Astrocyte of the cerebellum (primary cell): ENCODE measurements at regions not wholly inside any gene's neighbourhood (a gene's known extent, or its start where the extent isn't known, plus 50 kb on each side); places are given as distances from the start of the nearest gene placed in this dataset.

Experiments
- DNase-seq: peaks from one replicate; pipeline ENCODE4 v3.0.0-alpha.2; 2011; ENCODE audit warnings: low read depth
- H3K4me3 ChIP-seq: 2 replicates; pipeline ENCODE4 v1.5.1; 2011; ENCODE audit warnings: mild to moderate bottlenecking, low read depth, low read length, moderate library complexity
- CTCF ChIP-seq: IDR thresholded peaks from 2 replicates; pipeline ENCODE4 v1.5.1; 2012; ENCODE audit warnings: low read length, low read depth, moderate library complexity, mild to moderate bottlenecking; ENCODE audit errors: missing control alignments
- in situ Hi-C: cut with HindIII; loops from 2 replicates; pipeline ENCODE4 v1.10.0; 2017; ENCODE audit warnings: low sequenced_read_pairs

- in situ Hi-C loops, result no loop called here
- TF ChIP-seq CTCF, result no peak
- no peak for DNase-seq
- no peak overlapping the region for H3K4me3 ChIP-seq
These were observed 424.0 kb upstream of the IRX4 start for GRCh38 chr5:2306711-2307110.

DNA sequence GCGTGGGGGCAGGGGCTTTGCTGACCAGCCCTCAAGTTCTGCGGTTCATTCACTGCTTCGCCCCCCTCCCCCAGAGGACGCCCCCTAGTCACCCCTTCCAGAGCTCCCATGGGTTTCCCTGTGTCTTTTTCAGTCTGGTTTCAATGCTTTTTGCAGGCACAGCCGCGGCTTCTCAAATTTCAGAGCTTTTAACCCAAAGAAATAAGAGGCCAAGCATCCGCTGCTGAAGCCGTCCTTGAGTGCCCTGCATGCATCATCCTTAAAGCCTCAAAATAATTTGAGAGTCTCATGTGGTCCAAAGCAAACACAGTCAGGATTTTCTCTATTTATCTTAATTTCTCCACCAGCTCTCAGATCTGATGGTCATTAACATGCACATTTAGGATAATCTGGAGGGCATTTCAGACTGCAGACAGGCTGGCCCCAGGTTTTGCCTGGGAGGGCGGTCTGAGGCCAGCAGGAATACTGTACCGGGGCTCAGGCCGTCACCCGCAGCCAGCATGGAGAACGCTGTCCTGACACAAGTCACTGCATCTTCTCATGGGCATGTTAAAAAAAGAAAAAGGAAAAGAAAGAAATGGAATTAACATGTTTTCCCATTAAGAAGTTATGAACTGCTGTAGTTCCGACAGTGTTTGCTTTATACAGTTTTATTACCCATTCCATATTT lies 420.8 kb upstream of the IRX4 start:
- in situ Hi-C loops, result no loop called here
- H3K4me3 ChIP-seq, result no peak overlapping the region
- DNase-seq, result no peak
- TF ChIP-seq CTCF, result no peak

GRCh38 chr5:2302169-2302568 lies 419.4 kb upstream of the IRX4 start:
- H3K4me3 ChIP-seq, result no peak overlapping the region
- TF ChIP-seq CTCF, result no peak
- no peak for DNase-seq
- in situ Hi-C loops, result no loop called here

- TF ChIP-seq CTCF, result no peak
- in situ Hi-C loops, result no loop called here
- H3K4me3 ChIP-seq, result no peak overlapping the region
- DNase-seq, result no peak
These were observed 418.3 kb upstream of the IRX4 start for GRCh38 chr5:2300861-2301574.

DNA sequence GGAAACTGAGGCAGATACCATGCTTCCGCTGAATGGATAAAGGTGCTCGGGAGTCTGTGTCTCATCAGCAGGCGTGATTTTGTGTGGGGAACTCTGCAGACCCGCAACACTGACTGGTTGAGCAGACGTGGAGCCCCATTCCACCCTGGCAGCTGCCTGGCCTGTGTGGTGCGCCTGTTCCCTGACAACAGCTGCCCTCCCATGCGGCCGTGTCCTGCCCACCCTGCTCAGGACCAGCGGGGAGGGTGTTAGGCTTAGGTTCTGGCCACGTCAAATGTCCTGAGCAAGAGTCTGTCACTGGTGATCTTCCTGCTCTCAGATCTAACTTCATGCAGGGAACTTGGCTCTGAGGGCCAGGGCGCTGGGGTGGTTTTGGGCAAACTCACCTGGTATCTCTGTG lies 417.7 kb upstream of the IRX4 start:
- no peak for TF ChIP-seq CTCF
- in situ Hi-C loops, result no loop called here
- no peak overlapping the region for H3K4me3 ChIP-seq
- DNase-seq, result no peak

DNA sequence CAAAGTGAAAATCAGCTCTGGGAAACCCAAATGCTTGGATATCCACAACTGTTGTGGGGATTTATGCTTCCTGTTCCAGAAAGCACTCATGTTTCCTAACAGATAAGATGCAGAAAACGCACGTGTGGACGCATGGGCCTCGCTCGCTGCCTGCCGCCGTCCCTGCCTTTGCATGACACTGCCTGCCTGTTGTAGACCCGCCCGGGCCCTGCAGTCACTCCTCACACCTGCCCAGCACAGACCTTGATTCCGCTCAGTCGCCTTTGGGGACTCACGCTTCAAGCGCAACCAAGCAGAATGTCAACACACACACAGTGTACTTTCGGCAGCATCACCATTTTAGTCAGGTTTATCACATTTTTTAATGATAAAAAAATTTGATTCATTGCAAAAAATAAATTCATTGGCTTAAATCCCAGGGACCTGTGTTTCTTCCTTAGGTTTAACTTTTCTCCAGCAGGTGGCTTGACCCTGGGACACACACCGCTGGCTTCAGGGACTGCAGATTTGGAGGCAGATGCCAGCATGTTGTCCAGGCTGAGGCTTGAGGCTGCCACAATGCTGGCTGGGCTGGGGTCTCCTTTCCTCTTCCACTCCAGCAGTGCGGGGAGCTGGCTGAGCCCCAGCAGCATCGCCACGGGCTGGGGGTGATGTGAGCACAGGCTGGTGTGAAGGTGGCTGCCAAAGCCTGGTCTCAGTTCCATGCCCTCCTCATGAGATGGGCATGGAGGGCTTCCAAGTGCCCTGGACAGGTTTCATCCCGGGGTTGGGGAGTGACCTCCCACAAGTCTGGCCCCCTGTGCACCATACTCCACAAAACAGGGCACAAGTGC lies 416.9 kb upstream of the IRX4 start:
- no peak for TF ChIP-seq CTCF
- in situ Hi-C loops, result no loop called here
- no peak for DNase-seq
- no peak overlapping the region for H3K4me3 ChIP-seq
